WTC11 (cell line): ENCODE measurements at regions not wholly inside any gene's neighbourhood (a gene's known extent, or its start where the extent isn't known, plus 50 kb on each side); places are given as distances from the start of the nearest gene placed in this dataset.

Experiments
- CTCF ChIP-seq: fragments of 200-600 bp; IDR thresholded peaks from 2 replicates; pipeline ENCODE4 v1.8.0; 2022; ENCODE audit warnings: antibody characterized with exemption
- NFYB ChIP-seq: sonication (generic); formaldehyde crosslinking; conservative IDR thresholded peaks from 2 replicates; pipeline ENCODE4 v1.8.0; 2022; ENCODE audit warnings: low read depth, missing genetic modification reagents
- TEAD4 ChIP-seq: sonication (generic); formaldehyde crosslinking; IDR thresholded peaks from 2 replicates; pipeline ENCODE4 v1.8.0; 2022; ENCODE audit warnings: mild to moderate bottlenecking, missing genetic modification reagents

GRCh38 chr12:89969093-89969492, 260.5 kb upstream of the ATP2B1 start:
- no peak for TF ChIP-seq CTCF
- no peak for TF ChIP-seq TEAD4 (CRISPR knock-in tag)
- no peak for TF ChIP-seq NFYB (CRISPR knock-in tag)
